Esophagus muscularis mucosa (tissue), 4 donors: ENCODE measurements at regions not wholly inside any gene's neighbourhood (a gene's known extent, or its start where the extent isn't known, plus 50 kb on each side); places are given as distances from the start of the nearest gene placed in this dataset.

Experiments
- CTCF ChIP-seq, 3 experiments: fragments of 200-600 bp in 2 of 3; fragments of 450-650 bp in 1 of 3; sonication (generic) in 2 of 3; IDR thresholded peaks; one replicate each; pipeline ENCODE4 v1.5.1; 2017 to 2019; ENCODE audit warnings: antibody characterized with exemption in 3 of 3, mild to moderate bottlenecking in 2 of 3, moderate library complexity in 1 of 3
- EP300 ChIP-seq: sonication (generic); formaldehyde crosslinking; IDR thresholded peaks from one replicate; pipeline ENCODE4 v1.6.1; 2017; ENCODE audit warnings: antibody characterized with exemption
- POLR2A ChIP-seq: fragments of 450-650 bp; IDR thresholded peaks from one replicate; pipeline ENCODE4 v1.6.1; 2017; ENCODE audit warnings: antibody characterized with exemption, moderate library complexity, mild to moderate bottlenecking, low read depth

GRCh38 chr1:2926447-2927055, 94.7 kb upstream of the ACTRT2 start:
- no peak for TF ChIP-seq POLR2A
- no peak for TF ChIP-seq CTCF (IDR thresholded peaks at IDR 0.05)
- no peak for TF ChIP-seq EP300
